GM13976 (cell line): ENCODE measurements at regions not wholly inside any gene's neighbourhood (a gene's known extent, or its start where the extent isn't known, plus 50 kb on each side); places are given as distances from the start of the nearest gene placed in this dataset.
A peak's percentile ranks its signal among the peaks of the same experiment; 100 is the strongest.

ENCODE experiments used
- DNase-seq: peaks from one replicate; pipeline ENCODE4 v3.0.0; 2012; ENCODE audit warnings: low spot score
- CTCF ChIP-seq: IDR thresholded peaks from 2 replicates; pipeline ENCODE4 v1.5.1; 2012; ENCODE audit warnings: borderline replicate concordance, mild to moderate bottlenecking; ENCODE audit not compliant: insufficient read depth; ENCODE audit errors: extremely low read depth, missing control alignments, control extremely low read depth
- in situ Hi-C: fragments of 300-500 bp; cut with MboI; formaldehyde crosslinking; loops from one replicate; pipeline ENCODE4 v1.12.0; 2022; ENCODE audit warnings: low sequenced_read_pairs, mixed read lengths, inconsistent platforms; ENCODE audit not compliant: unreplicated experiment

GRCh38 chr1:51025374-51025773, 55.3 kb downstream of the CDKN2C start:
- in situ Hi-C loops, result no loop called here
- no peak for TF ChIP-seq CTCF
- DNase-seq, result no peak

- in situ Hi-C loops, result no loop called here
Observed at GRCh38 chr1:51032936-51033335, 62.9 kb downstream of the CDKN2C start.

GRCh38 chr1:51044199-51044598, 57.8 kb upstream of the C1orf185 start:
- in situ Hi-C loops, result no loop called here

More at GRCh38 chr1:51032936-51033335, 62.9 kb downstream of the CDKN2C start:
- TF ChIP-seq CTCF, result no peak
- no peak for DNase-seq

GRCh38 chr1:51044834-51045233, 57.2 kb upstream of the C1orf185 start:
- in situ Hi-C loops, result no loop called here
- peak; percentile 16 for TF ChIP-seq CTCF
- DNase-seq, result peak; percentile 31

More at GRCh38 chr1:51044199-51044598, 57.8 kb upstream of the C1orf185 start:
- no peak for TF ChIP-seq CTCF
- DNase-seq, result no peak

- DNase-seq, result no peak
- TF ChIP-seq CTCF, result no peak
- in situ Hi-C loops, result no loop called here
Observed at GRCh38 chr1:51048021-51048420, 54.0 kb upstream of the C1orf185 start.

- in situ Hi-C loops, result no loop called here
- TF ChIP-seq CTCF, result no peak
- no peak for DNase-seq
Observed at GRCh38 chr1:51048670-51049069, 53.4 kb upstream of the C1orf185 start.
